NCI-H1105 (cell line): ENCODE measurements at regions not wholly inside any gene's neighbourhood (a gene's known extent, or its start where the extent isn't known, plus 50 kb on each side); places are given as distances from the start of the nearest gene placed in this dataset.

Experiments
- DNase-seq: peaks from one replicate; lab custom pipeline; 2025; lab: John Stamatoyannopoulos, UW

GRCh38 chr1:30360281-30360680 is 363.1 kb downstream of the MATN1 start:
- no peak for DNase-seq

GRCh38 chr1:30359539-30360220 is 363.7 kb downstream of the MATN1 start:
- DNase-seq: no peak

GRCh38 chr1:30358500-30358899 is 364.9 kb downstream of the MATN1 start:
- no peak for DNase-seq

DNA sequence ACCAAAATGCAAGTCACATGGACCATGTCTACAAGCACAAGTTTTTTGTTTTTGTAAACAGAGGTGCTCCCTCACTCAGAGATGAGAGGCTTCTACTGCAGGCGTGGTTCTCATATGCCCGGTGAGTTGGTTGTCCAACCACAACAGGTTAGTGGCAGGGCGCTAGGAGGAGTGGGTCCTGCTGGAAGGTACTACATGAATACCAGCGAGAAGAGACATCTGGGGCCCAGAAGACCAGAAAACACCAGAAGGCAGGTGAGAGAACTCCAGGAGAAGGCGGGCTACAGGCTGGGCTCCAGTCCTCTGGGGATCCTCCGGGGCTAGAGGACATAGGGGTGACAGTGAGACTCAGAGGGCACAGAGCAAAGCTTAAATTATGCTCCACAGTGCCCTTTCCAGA is 366.5 kb downstream of the MATN1 start:
- no peak for DNase-seq

- no peak for DNase-seq
These were observed 369.0 kb downstream of the MATN1 start for GRCh38 chr1:30354410-30354809.

DNA sequence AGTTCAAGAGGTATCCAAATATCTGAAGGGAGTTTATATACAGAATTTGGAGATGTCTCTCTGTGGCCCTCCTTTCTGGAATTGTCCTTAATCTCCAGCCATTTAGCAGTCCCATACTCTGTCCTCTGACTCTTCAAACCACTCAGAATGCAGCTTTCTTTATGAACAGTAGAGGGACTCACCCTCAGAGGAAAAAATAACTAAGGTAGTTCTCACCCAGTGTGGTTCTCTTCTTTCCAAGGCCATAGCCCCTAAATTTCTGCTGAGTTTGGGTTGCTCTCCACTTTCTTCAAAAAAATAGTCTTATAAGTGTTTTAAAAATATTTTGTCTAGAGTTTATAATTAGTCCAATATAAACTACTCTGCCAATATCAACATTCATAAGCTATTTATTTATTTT is 369.7 kb downstream of the MATN1 start:
- DNase-seq: no peak

GRCh38 chr1:30348147-30348546 is 375.2 kb downstream of the MATN1 start:
- DNase-seq: no peak

DNA sequence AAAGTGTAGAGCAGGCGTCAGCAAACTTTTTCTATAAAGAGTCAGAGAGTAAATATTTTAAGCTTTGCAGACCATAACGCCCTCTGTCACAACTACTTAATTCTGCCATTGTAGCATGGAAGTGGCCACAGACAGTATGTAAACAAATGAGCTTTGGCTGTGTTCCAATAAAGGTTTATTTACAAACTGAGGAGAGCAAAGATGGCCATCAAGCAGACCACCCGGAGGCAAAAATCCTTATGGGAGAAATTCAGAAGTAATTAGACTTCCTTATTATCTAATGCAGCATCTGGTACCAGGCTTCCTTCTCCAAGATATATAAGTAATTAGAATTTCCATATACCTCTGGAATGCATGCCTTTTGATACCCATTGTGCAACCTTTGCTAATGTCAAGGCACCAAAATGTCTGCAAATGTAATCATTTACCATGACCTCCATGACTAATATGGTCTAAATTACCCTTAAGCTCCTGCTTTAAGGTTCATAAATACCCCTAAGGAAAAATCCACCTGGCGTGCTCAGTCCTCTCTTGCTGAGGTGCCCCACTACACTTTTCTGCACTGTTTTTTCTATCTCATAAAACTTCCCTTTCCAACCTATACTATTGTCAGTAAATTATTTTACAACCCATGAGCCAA is 377.8 kb downstream of the MATN1 start:
- DNase-seq: peak; percentile 64

- DNase-seq: no peak
These were observed 379.8 kb downstream of the MATN1 start for GRCh38 chr1:30343562-30343961.

- DNase-seq: no peak
These were observed 380.7 kb downstream of the MATN1 start for GRCh38 chr1:30342535-30343141.

DNA sequence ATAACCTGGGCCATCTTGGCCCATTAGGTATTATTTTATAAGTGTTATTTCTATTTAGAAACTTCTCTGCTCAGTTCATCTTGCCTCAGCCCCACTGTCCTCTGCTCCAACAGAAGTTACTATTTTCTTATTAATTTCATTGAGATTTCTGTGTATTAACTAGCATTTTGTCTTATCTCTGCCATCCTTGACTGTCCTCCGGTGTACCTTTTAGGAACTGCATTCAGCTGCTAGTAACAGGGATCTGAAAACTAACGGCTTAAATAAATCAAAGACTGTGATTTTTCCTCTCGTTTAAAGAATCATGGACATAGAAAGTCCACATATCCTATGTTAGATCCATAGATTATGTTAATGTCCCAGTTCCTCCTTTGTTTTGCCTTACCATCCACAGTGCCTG is 382.5 kb downstream of the MATN1 start:
- no peak for DNase-seq

GRCh38 chr1:30339866-30340265 is 383.5 kb downstream of the MATN1 start:
- DNase-seq: no peak

- DNase-seq: no peak
These were observed 384.6 kb downstream of the MATN1 start for GRCh38 chr1:30338765-30339164.

- DNase-seq: no peak
These were observed 386.1 kb downstream of the MATN1 start for GRCh38 chr1:30337324-30337620.

DNA sequence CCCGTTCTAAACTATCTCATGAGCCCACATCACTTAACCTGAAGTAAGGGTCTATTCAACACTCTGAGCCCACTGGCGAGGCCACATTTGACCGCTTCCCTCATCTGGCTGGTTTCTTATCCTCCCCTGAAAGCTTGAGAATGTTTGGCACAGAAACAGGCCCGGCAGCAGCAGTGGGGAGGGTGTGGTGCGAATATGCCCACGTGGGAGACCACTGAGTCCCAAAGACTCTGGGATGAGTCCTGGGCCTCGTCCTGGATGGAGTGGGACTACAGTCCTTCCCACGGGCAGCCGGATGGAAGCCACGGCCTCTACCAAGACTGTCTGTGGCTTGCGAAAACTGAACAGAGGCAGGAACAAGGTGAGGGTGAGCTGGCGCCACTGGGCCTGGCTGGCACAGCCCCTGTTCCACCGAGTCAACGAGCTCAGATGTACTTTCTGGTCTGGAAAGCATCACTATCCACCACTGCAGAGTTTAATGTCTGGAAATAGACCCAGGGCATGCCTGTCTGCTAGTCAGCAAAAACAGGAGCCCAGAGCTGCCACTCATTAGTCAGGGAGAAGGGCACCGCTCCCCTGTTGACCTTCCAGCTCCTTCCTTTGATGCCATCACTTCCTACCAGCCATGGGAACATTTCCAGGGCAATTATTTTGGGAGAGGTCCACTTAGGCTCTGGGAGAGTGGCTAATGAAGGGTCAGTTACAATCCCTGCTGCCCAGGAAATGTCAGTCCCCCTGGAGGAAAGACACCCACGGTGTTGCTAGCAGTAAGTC is 386.6 kb downstream of the MATN1 start:
- DNase-seq: no peak

- DNase-seq: no peak
These were observed 387.4 kb downstream of the MATN1 start for GRCh38 chr1:30335997-30336390.

GRCh38 chr1:30335389-30335996 is 387.9 kb downstream of the MATN1 start:
- no peak for DNase-seq

GRCh38 chr1:30334767-30335166 is 388.6 kb downstream of the MATN1 start:
- no peak for DNase-seq

GRCh38 chr1:30332116-30333094 is 391.0 kb downstream of the MATN1 start:
- no peak for DNase-seq

GRCh38 chr1:30331415-30332065 is 391.8 kb downstream of the MATN1 start:
- no peak for DNase-seq

GRCh38 chr1:30330644-30331043 is 392.7 kb downstream of the MATN1 start:
- no peak for DNase-seq
